Epithelial cell of esophagus (primary cell): ENCODE measurements at regions not wholly inside any gene's neighbourhood (a gene's known extent, or its start where the extent isn't known, plus 50 kb on each side); places are given as distances from the start of the nearest gene placed in this dataset.

Source experiments
- DNase-seq: peaks from one replicate; pipeline ENCODE4 v3.0.0; 2010; ENCODE audit warnings: low read depth
- H3K4me3 ChIP-seq: 2 replicates; pipeline ENCODE4 v1.5.1; 2011; ENCODE audit warnings: mild to moderate bottlenecking, low read length, control low read depth
- TF ChIP-seq, protein P1 (sequence below): IDR thresholded peaks from 2 replicates; pipeline ENCODE4 v1.5.1; 2011; ENCODE audit warnings: low read depth, mild to moderate bottlenecking, low read length, control low read depth, inconsistent platforms; ENCODE audit not compliant: insufficient read depth; ENCODE audit errors: missing control alignments

DNA sequence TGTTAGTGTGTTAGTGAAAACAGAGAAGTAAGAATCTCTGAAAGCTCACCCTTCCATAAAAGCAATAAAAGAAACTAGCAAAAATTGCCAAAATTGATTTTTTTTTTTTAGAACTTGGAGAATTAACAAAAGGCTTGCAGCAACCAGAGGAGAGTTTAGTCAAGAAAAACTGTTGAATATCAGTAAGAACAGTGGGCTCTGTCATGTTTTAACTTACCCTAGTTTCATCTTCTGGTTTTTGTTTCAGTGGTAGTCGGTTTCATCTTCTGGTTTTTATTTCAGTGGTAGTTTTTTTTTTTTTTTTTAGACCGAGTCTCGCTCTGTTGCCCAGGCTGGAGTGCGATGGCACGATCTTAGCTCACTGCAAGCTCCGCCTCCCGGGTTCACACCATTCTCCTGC, 580.9 kb downstream of the NYAP2 start:
- DNase-seq: no peak
- TF ChIP-seq, protein P1, sequence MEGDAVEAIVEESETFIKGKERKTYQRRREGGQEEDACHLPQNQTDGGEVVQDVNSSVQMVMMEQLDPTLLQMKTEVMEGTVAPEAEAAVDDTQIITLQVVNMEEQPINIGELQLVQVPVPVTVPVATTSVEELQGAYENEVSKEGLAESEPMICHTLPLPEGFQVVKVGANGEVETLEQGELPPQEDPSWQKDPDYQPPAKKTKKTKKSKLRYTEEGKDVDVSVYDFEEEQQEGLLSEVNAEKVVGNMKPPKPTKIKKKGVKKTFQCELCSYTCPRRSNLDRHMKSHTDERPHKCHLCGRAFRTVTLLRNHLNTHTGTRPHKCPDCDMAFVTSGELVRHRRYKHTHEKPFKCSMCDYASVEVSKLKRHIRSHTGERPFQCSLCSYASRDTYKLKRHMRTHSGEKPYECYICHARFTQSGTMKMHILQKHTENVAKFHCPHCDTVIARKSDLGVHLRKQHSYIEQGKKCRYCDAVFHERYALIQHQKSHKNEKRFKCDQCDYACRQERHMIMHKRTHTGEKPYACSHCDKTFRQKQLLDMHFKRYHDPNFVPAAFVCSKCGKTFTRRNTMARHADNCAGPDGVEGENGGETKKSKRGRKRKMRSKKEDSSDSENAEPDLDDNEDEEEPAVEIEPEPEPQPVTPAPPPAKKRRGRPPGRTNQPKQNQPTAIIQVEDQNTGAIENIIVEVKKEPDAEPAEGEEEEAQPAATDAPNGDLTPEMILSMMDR: no peak
- H3K4me3 ChIP-seq: no peak overlapping the region

DNA sequence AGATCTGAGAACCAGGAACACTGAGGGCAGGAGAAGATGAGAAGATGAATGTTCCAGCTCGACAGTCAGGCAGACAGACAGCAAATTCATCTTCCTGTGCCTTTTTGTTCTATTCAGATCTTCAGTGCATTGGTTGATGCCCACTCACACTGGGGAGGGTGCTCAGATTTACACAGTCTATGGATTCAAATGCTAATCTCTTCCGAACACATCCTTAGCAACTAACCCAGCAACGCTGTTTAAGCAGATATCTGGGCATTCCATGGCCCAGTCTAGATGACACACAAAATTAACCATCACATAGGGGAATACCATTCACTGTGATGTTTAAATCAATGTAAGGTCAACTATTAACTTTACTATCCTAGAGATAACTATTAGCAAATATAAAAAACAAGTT, 571.9 kb downstream of the NYAP2 start:
- H3K4me3 ChIP-seq: no peak overlapping the region
- no peak for DNase-seq
- TF ChIP-seq, protein P1: no peak

DNA sequence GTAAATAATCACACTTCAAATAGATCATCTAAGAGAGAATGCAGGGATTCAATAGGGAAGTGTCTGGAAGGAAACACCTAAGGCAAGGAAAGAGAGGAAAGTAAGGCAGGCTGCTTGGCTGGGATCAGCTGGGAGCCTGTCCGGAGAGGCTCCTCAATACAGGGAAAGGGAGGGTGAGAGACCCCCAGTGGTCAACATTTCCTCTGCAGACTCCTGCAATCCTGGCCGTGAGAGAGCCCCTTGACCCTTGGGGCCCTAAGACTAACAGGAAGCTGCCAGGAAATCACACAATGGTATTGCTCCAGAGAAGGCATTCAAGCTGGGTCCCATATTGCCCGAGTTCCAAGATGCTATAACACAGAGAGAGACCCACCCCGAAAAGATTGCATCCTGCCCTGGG, 549.4 kb downstream of the NYAP2 start:
- no peak overlapping the region for H3K4me3 ChIP-seq
- TF ChIP-seq, protein P1: no peak
- DNase-seq: no peak

DNA sequence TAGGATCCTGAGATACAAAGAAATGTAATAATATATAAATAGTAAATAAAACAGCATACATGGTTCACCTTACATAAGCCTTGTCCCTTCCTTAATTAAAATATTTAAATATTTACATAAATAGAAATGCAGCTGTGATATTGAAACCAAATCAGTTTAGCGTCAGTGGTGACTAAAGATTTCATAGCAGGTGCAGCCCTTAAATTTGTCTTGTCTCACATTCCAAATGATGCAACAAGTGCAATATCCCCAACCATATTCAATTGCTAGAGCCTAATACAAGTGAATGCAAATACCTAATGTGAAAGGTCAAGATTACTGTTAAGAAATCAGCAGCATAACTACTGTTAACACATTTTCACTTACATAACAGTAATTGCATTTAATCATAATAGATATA, 539.5 kb downstream of the NYAP2 start:
- TF ChIP-seq, protein P1: no peak
- no peak for DNase-seq
- no peak overlapping the region for H3K4me3 ChIP-seq

DNA sequence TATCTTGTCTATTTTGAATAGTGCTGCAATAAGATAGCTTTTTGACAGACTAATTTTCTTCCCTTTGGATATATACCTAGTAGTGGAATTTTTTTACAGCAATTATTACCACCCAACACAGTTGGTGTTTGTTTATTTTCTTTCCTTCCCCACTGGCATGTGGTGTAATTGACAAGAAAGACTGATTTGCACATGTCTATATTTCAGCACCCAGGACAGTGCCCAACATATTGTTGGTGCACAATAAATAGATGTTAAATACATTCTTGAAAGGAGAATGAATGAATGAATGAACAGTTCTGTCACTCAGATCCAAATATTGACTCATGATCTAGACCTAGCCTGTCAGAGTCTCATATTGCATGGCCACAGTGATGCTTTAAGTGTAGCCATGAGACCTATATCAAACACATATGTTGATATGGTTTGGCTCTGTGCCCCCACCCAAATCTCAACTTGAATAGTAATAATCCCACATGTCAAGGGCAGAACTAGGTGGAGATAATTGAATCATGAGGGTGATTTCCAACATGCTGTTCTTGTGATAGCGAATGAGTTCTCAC, 538.2 kb downstream of the NYAP2 start:
- H3K4me3 ChIP-seq: no peak overlapping the region
- peak; percentile 53 for DNase-seq
- TF ChIP-seq, protein P1: no peak

DNA sequence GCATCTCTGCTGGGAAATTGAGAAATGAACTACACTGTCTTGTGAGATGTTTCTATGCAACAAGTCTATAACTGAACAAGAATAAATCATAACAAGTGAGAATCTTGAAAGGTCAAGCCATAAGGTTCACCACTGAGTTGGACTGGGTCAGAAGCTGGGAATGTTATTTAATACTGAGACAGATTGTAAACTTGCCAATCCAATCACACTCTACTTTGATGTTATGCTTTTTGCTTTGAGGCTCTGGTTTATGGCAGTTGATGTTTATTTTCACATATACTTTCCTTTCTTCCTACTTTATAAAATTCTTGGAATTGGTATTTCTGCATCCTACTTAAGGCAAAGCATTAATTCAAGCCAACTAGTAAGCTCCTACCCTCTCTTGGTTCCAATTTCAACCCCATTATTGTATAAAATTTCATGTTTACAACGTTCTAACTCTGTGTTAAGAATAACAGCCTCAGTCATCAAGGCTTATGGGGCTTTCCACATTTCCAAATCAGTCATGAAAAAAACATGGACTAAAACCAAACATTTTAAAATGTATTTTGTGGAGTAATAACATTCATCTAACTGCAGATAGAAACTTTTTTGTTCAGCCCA, 533.4 kb downstream of the NYAP2 start:
- DNase-seq: no peak
- TF ChIP-seq, protein P1: no peak
- no peak overlapping the region for H3K4me3 ChIP-seq

DNA sequence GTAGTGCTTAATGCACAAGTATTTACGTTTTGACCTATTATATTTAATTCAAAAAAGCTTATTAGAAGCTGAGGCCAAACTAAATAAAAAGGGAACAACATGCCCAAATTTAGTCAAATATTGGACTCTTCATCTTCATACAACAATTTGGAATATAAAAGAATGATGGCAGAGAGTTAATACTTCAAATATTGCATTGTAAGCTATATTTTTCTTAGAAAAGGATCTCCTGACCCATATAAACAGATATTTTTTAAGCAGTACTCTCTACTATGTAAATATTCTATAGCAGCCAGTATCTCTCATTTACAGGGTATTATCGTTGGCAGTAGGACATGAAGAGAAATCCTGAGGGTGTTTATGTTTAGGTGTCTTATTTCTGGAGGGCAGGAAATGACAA, 531.2 kb downstream of the NYAP2 start:
- no peak for DNase-seq
- TF ChIP-seq, protein P1: no peak
- no peak overlapping the region for H3K4me3 ChIP-seq
